Neural cell (in vitro differentiated cells): ENCODE measurements at regions not wholly inside any gene's neighbourhood (a gene's known extent, or its start where the extent isn't known, plus 50 kb on each side); places are given as distances from the start of the nearest gene placed in this dataset.

ENCODE experiments used
- H2AFZ ChIP-seq: fragments of 200-600, 300-800 bp; sonication (generic), shearing (Covaris generic); 2 replicates; pipeline ENCODE4 v1.6.0; 2014; ENCODE audit warnings: low read depth, mild to moderate bottlenecking, antibody characterized with exemption, low read length, moderate library complexity
- H3F3A ChIP-seq: fragments of 200-600 bp; shearing (Covaris generic); 2 replicates; pipeline ENCODE4 v1.6.1; 2016; ENCODE audit warnings: mild to moderate bottlenecking, moderate library complexity, mixed read lengths, antibody characterized with exemption, low read length; ENCODE audit not compliant: insufficient read depth, poor library complexity, severe bottlenecking
- H3K27ac ChIP-seq: fragments of 200-600, 300-800 bp; sonication (generic), shearing (Covaris generic); 2 replicates; pipeline ENCODE4 v1.5.1; 2014; ENCODE audit warnings: mild to moderate bottlenecking, low read length, moderate library complexity
- H3K27me3 ChIP-seq: fragments of 300-800, 200-600 bp; sonication (generic), shearing (Covaris generic); 2 replicates; pipeline ENCODE4 v1.6.0; 2014; ENCODE audit warnings: mild to moderate bottlenecking, low read depth, low read length, moderate library complexity; ENCODE audit not compliant: insufficient read depth
- H3K36me3 ChIP-seq: fragments of 300-800, 200-600 bp; sonication (generic), shearing (Covaris generic); 2 replicates; pipeline ENCODE4 v1.5.1; 2014; ENCODE audit warnings: mild to moderate bottlenecking, antibody characterized with exemption, low read length, moderate library complexity; ENCODE audit not compliant: insufficient read depth
- H3K4me2 ChIP-seq: fragments of 300-800, 200-600 bp; sonication (generic), shearing (Covaris generic); 2 replicates; pipeline ENCODE4 v1.6.0; 2014; ENCODE audit warnings: mild to moderate bottlenecking, low read length
- H3K4me3 ChIP-seq: fragments of 300-800, 200-600 bp; sonication (generic), shearing (Covaris generic); 2 replicates; pipeline ENCODE4 v1.5.1; 2014; ENCODE audit warnings: mild to moderate bottlenecking, low read length, moderate library complexity
- H3K79me2 ChIP-seq: fragments of 200-600 bp; shearing (Covaris generic); replicated peaks from 2 replicates; pipeline ENCODE4 v1.6.0; 2014; ENCODE audit warnings: mild to moderate bottlenecking, low read length, moderate library complexity; ENCODE audit not compliant: insufficient read depth
- H3K9ac ChIP-seq: fragments of 300-800, 200-600 bp; sonication (generic), shearing (Covaris generic); 2 replicates; pipeline ENCODE4 v1.6.1; 2016; ENCODE audit warnings: mild to moderate bottlenecking, low read length, mixed read lengths
- H3K9me2 ChIP-seq: fragments of 200-600 bp; shearing (Covaris generic); 2 replicates; pipeline ENCODE4 v1.6.1; 2016; ENCODE audit warnings: mild to moderate bottlenecking, low read length, mixed read lengths; ENCODE audit not compliant: insufficient read depth
- H3K9me3 ChIP-seq: fragments of 200-600, 300-800 bp; sonication (generic), shearing (Covaris generic); 2 replicates; pipeline ENCODE4 v1.6.1; 2016; ENCODE audit warnings: mild to moderate bottlenecking, mixed run types, low read length, moderate library complexity, mixed read lengths
- H4K20me1 ChIP-seq: fragments of 200-600 bp; shearing (Covaris generic); 2 replicates; pipeline ENCODE4 v1.6.1; 2016; ENCODE audit warnings: mild to moderate bottlenecking, mixed run types; ENCODE audit not compliant: insufficient read depth
- CTCF ChIP-seq: fragments of 450-650 bp; IDR thresholded peaks from 2 replicates; pipeline ENCODE4 v1.5.1; 2014; ENCODE audit warnings: antibody characterized with exemption, mild to moderate bottlenecking, moderate library complexity; ENCODE audit not compliant: poor library complexity, severe bottlenecking
- EP300 ChIP-seq: fragments of 450-650 bp; conservative IDR thresholded peaks from 2 replicates; pipeline ENCODE4 v1.6.1; 2014; ENCODE audit warnings: antibody characterized with exemption, mild to moderate bottlenecking, moderate library complexity; ENCODE audit not compliant: poor library complexity, severe bottlenecking
- EZH2 ChIP-seq: fragments of 200-600, 300-800 bp; shearing (Covaris generic), sonication (generic); IDR thresholded peaks from 2 replicates; pipeline ENCODE4 v1.6.1; 2014; ENCODE audit warnings: antibody characterized with exemption, low read length, borderline replicate concordance, mild to moderate bottlenecking; ENCODE audit not compliant: insufficient read depth, poor library complexity, severe bottlenecking
- MXI1 ChIP-seq: fragments of 450-650 bp; conservative IDR thresholded peaks from 2 replicates; pipeline ENCODE4 v1.6.1; 2014; ENCODE audit warnings: antibody characterized with exemption, mild to moderate bottlenecking; ENCODE audit not compliant: poor library complexity, severe bottlenecking
- POLR2AphosphoS5 ChIP-seq: IDR thresholded peaks from 2 replicates; pipeline ENCODE4 v1.6.1; 2012
- RAD21 ChIP-seq: fragments of 450-650 bp; conservative IDR thresholded peaks from 2 replicates; pipeline ENCODE4 v1.6.1; 2014; ENCODE audit warnings: antibody characterized with exemption, mild to moderate bottlenecking, moderate library complexity
- REST ChIP-seq: IDR thresholded peaks from 2 replicates; pipeline ENCODE4 v1.6.1; 2012; ENCODE audit warnings: borderline replicate concordance
- SMC3 ChIP-seq: fragments of 450-650 bp; conservative IDR thresholded peaks from 2 replicates; pipeline ENCODE4 v1.6.1; 2014; ENCODE audit warnings: antibody characterized with exemption, mild to moderate bottlenecking, moderate library complexity; ENCODE audit not compliant: poor library complexity
- TAF1 ChIP-seq: IDR thresholded peaks from 2 replicates; pipeline ENCODE4 v1.6.1; 2012; ENCODE audit warnings: low read depth

GRCh38 chr10:61024856-61025201 lies 80.8 kb upstream of the RHOBTB1 start:
- Histone ChIP-seq H3K27ac (no peak overlapping the region), H3K4me2 (no peak overlapping the region), H3K9me2 (no peaks in the 10 kb centered on the region), H4K20me1 (no peaks in the 10 kb centered on the region), H3K36me3 (no peaks in the 10 kb centered on the region), H3K79me2 (no peaks in the 10 kb centered on the region), H3K9me3 (no peaks in the 10 kb centered on the region), H2AFZ (no peak overlapping the region), H3K4me3 (no peak overlapping the region), H3F3A (no peaks in the 10 kb centered on the region), H3K9ac (no peak overlapping the region), H3K27me3 (no peaks in the 10 kb centered on the region)
- no peak for TF ChIP-seq POLR2AphosphoS5
- TF ChIP-seq MXI1: no peak

- H2AFZ ChIP-seq: no peak overlapping the region
- no peak for TF ChIP-seq MXI1
- TF ChIP-seq SMC3: no peak
- TF ChIP-seq EZH2: no peak
- TF ChIP-seq TAF1: no peak
- no peak for TF ChIP-seq POLR2AphosphoS5
- TF ChIP-seq EP300: no peak
- no peak for TF ChIP-seq REST
- no peak for TF ChIP-seq RAD21
- no peak for TF ChIP-seq CTCF
- no peak overlapping the region for H3K9ac ChIP-seq
- H3K9me3 ChIP-seq: no peaks in the 10 kb centered on the region
- no peaks in the 10 kb centered on the region for H4K20me1 ChIP-seq
- no peak overlapping the region for H3K27ac ChIP-seq
- H3K9me2 ChIP-seq: no peaks in the 10 kb centered on the region
- H3K4me3 ChIP-seq: no peak overlapping the region
- no peaks in the 10 kb centered on the region for H3K27me3 ChIP-seq
- no peak overlapping the region for H3K4me2 ChIP-seq
- no peaks in the 10 kb centered on the region for H3K79me2 ChIP-seq
- H3K36me3 ChIP-seq: no peaks in the 10 kb centered on the region
- no peaks in the 10 kb centered on the region for H3F3A ChIP-seq
Measured at GRCh38 chr10:61024151-61024855, 80.3 kb upstream of the RHOBTB1 start.

GRCh38 chr10:61023053-61023452 lies 79.1 kb upstream of the RHOBTB1 start:
- H4K20me1 ChIP-seq: no peaks in the 10 kb centered on the region
- no peaks in the 10 kb centered on the region for H3K36me3 ChIP-seq
- H3K27ac ChIP-seq: no peak overlapping the region
- H3K9me3 ChIP-seq: no peaks in the 10 kb centered on the region
- no peak for TF ChIP-seq EP300
- no peak for TF ChIP-seq MXI1
- TF ChIP-seq REST: no peak
- TF ChIP-seq CTCF: no peak
- TF ChIP-seq POLR2AphosphoS5: no peak
- no peak for TF ChIP-seq EZH2
- TF ChIP-seq SMC3: no peak
- TF ChIP-seq RAD21: no peak
- H3K9me2 ChIP-seq: no peaks in the 10 kb centered on the region
- H2AFZ ChIP-seq: no peak overlapping the region
- no peaks in the 10 kb centered on the region for H3F3A ChIP-seq
- no peak overlapping the region for H3K4me3 ChIP-seq
- H3K79me2 ChIP-seq: no peaks in the 10 kb centered on the region
- no peak overlapping the region for H3K4me2 ChIP-seq
- H3K27me3 ChIP-seq: no peaks in the 10 kb centered on the region
- no peak overlapping the region for H3K9ac ChIP-seq
